AG20443 (cell line): ENCODE measurements at regions not wholly inside any gene's neighbourhood (a gene's known extent, or its start where the extent isn't known, plus 50 kb on each side); places are given as distances from the start of the nearest gene placed in this dataset.
A peak's percentile ranks its signal among the peaks of the same experiment; 100 is the strongest.
"Not testable (repeated sequence)": the region's sequence is repeated elsewhere in the genome, so short reads cannot be mapped to it uniquely, and the experiment has no call there.

ENCODE experiments used
- DNase-seq: peaks from one replicate; pipeline ENCODE4 v3.0.0; 2012; ENCODE audit warnings: low spot score, mixed read lengths

- peak; percentile 28 for DNase-seq
Observed at GRCh38 chr1:30569384-30569783, 154.0 kb downstream of the MATN1 start.

- DNase-seq, result no peak
Observed at GRCh38 chr1:30562559-30562958, 160.8 kb downstream of the MATN1 start.

DNA sequence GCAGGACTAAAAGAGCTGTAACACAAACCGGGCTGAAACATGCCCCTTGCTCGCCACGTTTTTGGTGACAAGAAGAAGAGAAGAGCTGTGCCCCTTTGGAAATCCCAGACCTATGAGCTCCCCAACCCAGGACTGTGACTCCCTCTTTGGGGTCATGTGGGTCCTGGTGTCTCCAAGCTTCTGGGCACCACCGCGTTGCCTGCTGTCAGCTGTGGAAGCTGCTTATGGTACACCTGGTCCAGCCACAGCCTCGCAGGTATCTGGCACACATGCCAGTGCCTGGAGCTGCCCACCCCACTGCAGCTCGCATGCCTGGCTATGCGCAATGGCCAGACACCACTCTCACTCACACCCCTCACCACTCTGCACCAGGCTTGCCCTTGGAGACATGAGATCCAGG is 171.8 kb downstream of the MATN1 start:
- no peak for DNase-seq

GRCh38 chr1:30550365-30551220 is 172.8 kb downstream of the MATN1 start:
- DNase-seq, result no peak

- not testable (repeated sequence) for DNase-seq
Observed at GRCh38 chr1:30549872-30550271, 173.5 kb downstream of the MATN1 start.

- DNase-seq, result no peak
Observed at GRCh38 chr1:30548294-30548693, 175.1 kb downstream of the MATN1 start.

GRCh38 chr1:30547326-30547725 is 176.1 kb downstream of the MATN1 start:
- not testable (repeated sequence) for DNase-seq

DNA sequence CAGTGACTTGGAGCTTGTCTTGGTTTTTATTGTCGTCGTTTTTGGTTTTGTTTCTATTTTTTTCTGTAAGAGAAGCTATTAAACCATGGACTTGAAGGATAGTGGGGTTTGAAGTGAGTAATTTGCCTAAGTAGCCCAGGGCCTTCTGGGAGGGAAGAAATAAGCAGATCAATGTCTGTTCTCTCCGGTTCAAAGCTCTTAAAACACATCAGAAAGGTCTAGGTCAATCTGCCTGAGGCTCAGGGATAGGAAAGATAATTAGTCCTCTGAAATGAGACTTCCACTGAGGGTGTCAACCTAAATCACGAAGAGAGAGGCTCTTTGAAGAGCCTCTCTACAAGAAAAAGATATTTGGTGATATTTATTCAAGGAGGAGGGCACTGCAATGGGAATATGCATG is 178.0 kb downstream of the MATN1 start:
- DNase-seq, result no peak

- DNase-seq, result no peak
Observed at GRCh38 chr1:30541721-30542485, 181.5 kb downstream of the MATN1 start.

- no peak for DNase-seq
Observed at GRCh38 chr1:30540611-30541192, 182.7 kb downstream of the MATN1 start.

DNA sequence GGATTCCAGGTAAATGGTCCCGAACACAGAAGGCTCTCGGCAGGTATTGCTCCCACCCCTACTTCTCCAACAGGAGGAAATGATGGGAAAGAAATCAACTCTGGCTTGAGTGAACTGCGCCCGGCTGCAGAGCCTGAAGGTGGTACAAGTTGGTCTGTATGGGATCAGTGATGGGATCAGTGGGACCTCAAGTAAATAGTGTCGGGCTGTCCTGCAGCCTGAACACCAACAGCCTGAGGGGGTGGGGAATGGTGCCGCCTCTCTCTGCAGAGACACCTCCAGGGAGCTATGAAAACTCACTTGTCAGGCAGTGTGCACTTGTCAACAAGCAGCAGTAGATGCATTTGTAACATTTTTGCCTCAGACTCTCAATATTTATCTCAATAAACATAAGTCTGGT is 183.5 kb downstream of the MATN1 start:
- DNase-seq, result no peak

- peak; percentile 6 for DNase-seq
Observed at GRCh38 chr1:30538993-30539867, 184.2 kb downstream of the MATN1 start.

DNA sequence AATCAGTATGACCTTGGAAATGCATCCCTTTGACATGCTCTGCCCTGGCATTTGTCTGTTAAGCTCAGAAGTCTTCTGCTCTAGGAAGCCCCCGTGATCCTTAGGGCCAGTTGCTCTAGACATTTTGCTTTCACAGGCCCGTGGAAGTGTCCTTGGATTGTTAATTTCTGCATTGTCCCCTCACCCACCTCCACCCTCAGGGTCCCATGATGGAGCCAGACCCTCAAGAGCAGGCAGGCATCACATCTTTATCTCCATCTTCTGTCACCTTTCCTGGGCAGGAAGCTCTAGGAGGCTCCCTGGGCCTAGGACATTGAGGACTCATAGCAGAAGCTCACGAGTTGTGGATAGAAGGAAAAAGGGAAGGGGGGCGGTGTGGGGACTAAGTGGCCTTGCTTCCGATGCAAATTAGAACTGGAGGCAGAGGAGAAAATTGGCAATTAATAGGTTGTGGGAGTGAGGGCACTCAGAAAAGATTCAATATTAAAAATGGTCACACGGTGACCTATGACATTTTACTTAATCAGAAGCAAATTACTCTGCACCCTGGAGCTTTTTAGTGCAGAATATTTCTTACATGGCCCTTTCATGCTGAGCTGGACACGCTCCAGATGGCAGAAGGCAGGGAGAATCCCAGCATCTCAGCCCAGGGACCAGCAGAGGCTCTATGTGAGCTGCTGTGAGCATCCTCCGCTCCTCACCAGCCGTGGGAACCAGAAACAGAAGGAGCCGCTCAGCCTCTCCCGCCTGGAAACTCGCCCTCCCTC is 185.0 kb downstream of the MATN1 start:
- peak; percentile 5 for DNase-seq

DNA sequence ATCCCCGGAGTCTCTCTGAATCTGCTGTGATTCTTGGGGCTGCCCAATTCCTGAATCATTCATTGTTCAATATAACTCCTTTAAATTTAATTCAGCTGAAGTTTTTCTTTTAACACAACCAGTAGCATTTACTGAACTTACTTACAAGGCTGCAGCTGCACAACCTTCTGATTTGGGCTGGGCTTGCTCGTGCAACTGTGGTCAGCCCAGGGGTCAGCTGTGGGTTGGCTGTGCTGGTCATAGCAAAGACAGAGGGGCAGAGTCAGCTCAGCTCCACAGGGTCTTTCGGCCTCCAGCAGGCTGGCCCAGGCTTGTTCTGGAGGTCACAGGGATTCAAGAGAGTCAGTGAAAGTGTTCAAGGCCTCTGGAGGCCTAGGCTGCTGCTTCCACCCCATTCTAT is 186.1 kb downstream of the MATN1 start:
- DNase-seq, result peak; percentile 2

DNA sequence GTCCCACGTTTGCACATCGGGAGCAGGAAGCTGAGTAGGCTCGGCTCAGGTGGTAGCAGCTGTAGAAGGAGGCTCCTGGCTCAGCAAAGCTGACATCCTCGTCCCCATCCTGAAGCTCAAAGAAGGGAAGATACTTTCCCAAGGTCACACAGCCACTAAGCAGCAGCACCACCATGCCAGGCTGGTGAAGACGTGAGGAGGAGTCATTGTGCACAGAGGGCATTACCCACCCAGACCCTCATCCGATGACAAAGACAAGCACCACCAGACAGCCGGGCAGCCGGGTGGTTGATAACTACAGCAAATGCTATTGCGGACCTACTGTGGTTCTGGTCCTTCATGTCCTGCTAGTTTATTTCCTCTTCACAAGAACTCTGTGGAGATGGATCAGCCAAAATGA is 186.9 kb downstream of the MATN1 start:
- DNase-seq, result no peak

- no peak for DNase-seq
Observed at GRCh38 chr1:30535595-30536325, 187.6 kb downstream of the MATN1 start.

GRCh38 chr1:30534551-30534940 is 188.8 kb downstream of the MATN1 start:
- no peak for DNase-seq

DNA sequence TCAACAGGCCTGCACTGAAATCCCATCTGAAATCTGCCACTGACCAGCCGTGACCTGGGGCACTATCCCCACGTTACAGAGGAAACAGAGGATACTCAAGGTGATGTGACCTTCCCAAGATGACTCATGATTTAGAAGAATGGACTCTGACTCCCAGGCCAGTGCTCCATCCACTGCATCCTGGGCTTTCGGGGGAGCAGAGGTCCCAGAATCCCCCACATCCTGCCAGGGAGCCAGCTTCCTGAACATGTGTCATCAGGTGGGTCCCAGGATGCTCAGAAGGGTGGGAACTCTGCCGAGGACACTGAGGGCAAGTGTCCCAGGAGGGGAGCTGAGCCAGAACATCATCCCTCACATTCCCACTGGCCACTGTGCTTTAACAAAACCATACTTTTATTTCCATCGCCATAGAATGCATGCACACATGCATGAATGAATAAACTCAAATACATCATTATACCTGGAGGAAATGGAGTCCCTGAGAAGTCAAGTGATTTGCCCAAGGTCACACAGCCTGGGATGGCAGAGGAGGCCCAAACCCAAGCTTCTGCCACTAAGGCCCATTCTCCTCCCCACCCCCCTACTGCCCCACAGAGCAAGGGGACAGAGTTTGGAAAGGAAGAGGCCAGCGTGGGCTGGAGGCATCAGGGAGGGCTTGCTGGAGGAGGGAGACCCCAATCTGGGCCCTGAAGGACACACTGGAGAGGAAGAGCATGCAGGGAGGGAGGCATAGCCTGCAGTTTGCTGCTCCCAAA is 189.4 kb downstream of the MATN1 start:
- no peak for DNase-seq

DNA sequence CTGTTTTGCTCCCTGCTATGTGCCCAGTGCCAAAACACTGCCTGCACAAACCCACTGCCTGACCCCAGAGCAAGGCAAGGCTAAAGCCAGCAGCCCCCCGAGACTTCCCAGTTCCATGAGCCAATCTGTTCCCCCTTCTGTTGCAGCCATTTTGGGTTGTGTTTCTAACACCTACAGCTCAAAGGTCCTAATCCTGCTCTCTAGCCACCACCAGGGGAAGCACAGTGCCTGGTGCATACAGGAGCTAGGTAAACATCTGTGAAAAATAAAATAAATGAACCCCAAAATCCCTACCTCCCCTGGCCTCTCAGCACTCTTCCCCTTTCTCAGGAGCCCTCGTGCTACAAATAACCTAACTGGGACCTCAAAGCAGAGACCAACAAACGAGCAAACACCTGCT is 190.2 kb downstream of the MATN1 start:
- DNase-seq, result no peak

- DNase-seq, result no peak
Observed at GRCh38 chr1:30532621-30533020, 190.8 kb downstream of the MATN1 start.
